Immature natural killer cell (primary cell): ENCODE measurements at regions not wholly inside any gene's neighbourhood (a gene's known extent, or its start where the extent isn't known, plus 50 kb on each side); places are given as distances from the start of the nearest gene placed in this dataset.
"Not testable (repeated sequence)": the region's sequence is repeated elsewhere in the genome, so short reads cannot be mapped to it uniquely, and the experiment has no call there.

Experiments
- DNase-seq, 3 donors: peaks; one replicate each; pipeline ENCODE4 v3.0.0; 2022; ENCODE audit warnings: mixed read lengths in 1 of 3
- H3K27ac Mint-ChIP-seq, 6 donors: one replicate each; pipeline ENCODE4 v1.8.0; 2020; ENCODE audit warnings: mixed read lengths in 6 of 6, mild to moderate bottlenecking in 5 of 6, inconsistent platforms in 4 of 6, moderate library complexity in 3 of 6
- H3K27me3 Mint-ChIP-seq, 3 donors: one replicate each; pipeline ENCODE4 v1.8.0; 2020 to 2021; ENCODE audit warnings: low read depth in 3 of 3, mild to moderate bottlenecking in 3 of 3, mixed read lengths in 3 of 3, moderate library complexity in 3 of 3, inconsistent platforms in 1 of 3
- H3K36me3 Mint-ChIP-seq, 3 donors: one replicate each; pipeline ENCODE4 v1.8.0; 2020; ENCODE audit warnings: mixed read lengths in 3 of 3, inconsistent platforms in 2 of 3, mild to moderate bottlenecking in 2 of 3
- H3K4me1 Mint-ChIP-seq, 2 donors: one replicate each; pipeline ENCODE4 v1.8.0; 2020; ENCODE audit warnings: inconsistent platforms in 2 of 2, mild to moderate bottlenecking in 2 of 2, mixed read lengths in 2 of 2, moderate library complexity in 1 of 2
- H3K4me3 Mint-ChIP-seq, 5 donors: one replicate each; pipeline ENCODE4 v1.8.0; 2020; ENCODE audit warnings: mild to moderate bottlenecking in 5 of 5, mixed read lengths in 5 of 5, inconsistent platforms in 3 of 5, moderate library complexity in 3 of 5
- H3K9me3 Mint-ChIP-seq, 6 donors: one replicate each; pipeline ENCODE4 v1.8.0; 2020; ENCODE audit warnings: mild to moderate bottlenecking in 6 of 6, mixed read lengths in 6 of 6, inconsistent platforms in 4 of 6, moderate library complexity in 3 of 6

DNA sequence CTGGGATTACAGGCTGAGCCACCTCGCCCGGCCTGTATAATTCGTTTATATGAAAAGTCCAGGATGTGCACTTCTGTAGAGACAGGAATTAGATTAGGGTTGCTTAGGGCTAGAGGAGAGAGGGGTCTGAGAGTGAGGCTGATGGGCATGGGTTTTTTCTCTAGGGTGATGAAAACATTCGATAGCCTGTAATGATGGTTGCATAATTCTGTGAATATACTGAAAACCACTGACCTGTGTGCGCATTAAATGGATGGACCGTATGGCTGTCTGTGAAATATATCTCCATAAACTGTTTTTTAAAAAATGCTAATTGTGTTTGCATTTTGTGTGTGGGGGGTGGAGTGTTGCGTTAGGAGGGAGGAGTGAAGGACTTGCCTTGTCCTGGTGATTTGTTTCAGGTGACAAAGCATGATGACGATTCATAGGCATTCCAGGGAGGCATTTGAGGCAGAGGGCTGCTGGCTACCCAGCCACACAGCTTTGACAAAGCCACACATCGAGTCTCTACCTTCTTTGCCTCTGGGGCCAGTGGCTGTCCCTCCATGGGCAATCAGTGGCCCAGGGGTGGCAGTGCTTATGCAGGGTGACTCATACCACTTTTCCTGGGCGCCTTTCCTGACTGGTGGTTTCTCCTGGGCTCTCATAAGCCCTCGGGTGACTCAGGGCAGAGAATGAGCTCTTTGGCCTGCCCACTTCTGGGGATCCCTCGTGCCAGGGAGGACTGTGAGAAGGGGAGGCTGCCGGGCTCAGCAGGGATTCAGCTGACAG, 148.5 kb upstream of the WSCD1 start:
- H3K27me3 Mint-ChIP-seq: peaks cover 0 to 2% (median 0%) of the 10 kb centered on the region in 3 donors
- no peaks in the 10 kb centered on the region for H3K9me3 Mint-ChIP-seq
- H3K4me1 Mint-ChIP-seq: no peaks in the 10 kb centered on the region
- no peak overlapping the region for H3K4me3 Mint-ChIP-seq
- no peak overlapping the region for H3K27ac Mint-ChIP-seq
- no peak for DNase-seq
- H3K36me3 Mint-ChIP-seq: no peaks in the 10 kb centered on the region

DNA sequence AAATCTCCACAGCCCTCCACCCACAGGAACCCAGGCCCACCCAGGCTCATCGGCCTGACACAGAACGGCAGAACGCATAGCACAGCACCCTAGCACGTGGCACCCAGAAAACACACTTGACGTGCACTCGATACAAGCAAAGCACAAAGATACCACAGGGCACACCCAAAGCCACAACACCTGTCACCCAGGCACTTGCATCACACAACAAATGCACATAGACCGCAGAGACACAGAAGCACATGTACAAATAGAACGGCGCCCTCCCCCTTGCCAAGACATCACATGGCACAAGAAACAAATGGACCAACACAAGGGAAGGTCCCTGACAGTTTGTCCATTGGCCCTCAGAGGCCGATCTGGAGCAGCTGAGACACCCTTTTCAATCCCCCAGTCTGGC, 147.7 kb upstream of the WSCD1 start:
- no peaks in the 10 kb centered on the region for H3K9me3 Mint-ChIP-seq
- H3K27ac Mint-ChIP-seq: no peak overlapping the region
- DNase-seq: no peak
- H3K4me3 Mint-ChIP-seq: no peak overlapping the region
- H3K27me3 Mint-ChIP-seq: peaks cover 0 to 2% (median 0%) of the 10 kb centered on the region in 3 donors
- no peaks in the 10 kb centered on the region for H3K4me1 Mint-ChIP-seq
- H3K36me3 Mint-ChIP-seq: no peaks in the 10 kb centered on the region

GRCh38 chr17:5929721-5930120, 140.5 kb upstream of the WSCD1 start:
- Mint-ChIP-seq H3K36me3 (no peaks in the 10 kb centered on the region), H3K27me3 (peaks cover 3 to 10% (median 5%) of the 10 kb centered on the region in 3 donors), H3K27ac (no peak overlapping the region), H3K9me3 (no peaks in the 10 kb centered on the region), H3K4me3 (no peak overlapping the region), H3K4me1 (no peaks in the 10 kb centered on the region)
- DNase-seq: no peak

DNA sequence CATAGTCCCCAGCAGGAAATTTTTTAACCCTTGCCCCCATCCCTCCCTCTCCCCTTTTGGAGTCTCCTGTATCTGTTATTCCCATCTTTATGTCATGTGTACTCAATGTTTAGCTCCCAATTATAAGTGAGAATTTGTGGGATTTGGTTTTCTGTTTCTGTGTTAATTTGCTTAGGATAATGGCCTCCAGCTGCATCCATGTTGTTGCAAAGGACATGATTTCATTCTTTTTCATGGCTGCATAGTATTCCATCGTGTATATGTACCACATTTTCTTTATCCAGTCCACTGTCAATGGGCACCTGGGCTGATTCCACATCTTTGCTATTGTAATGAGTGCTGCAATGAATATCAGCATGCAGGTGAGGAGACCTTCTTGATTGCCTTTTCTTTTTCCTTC, 139.6 kb upstream of the WSCD1 start:
- H3K27me3 Mint-ChIP-seq: peaks cover 3 to 10% (median 5%) of the 10 kb centered on the region in 3 donors
- DNase-seq, H3K9me3 Mint-ChIP-seq, H3K36me3 Mint-ChIP-seq, H3K27ac Mint-ChIP-seq, H3K4me1 Mint-ChIP-seq, H3K4me3 Mint-ChIP-seq: not testable (repeated sequence)

DNA sequence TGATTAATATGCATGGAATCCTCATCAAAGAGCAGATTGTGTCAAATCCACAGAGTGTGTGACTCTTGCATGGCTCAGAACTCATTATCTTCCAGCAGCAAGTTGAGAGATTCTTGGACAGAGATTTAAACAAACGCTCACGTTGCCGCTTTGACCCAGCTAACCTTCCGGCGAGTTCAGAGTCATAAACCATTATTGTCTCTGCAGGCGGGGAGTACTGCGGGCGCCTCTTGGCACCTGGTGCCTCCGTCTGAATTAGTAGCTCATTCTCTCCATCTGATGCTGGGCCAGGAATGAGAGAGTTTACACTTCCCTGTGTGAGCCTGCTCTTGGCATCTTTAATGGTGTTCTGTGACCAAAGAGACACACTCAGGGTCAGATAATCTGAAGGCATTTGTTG, 138.6 kb upstream of the WSCD1 start:
- Mint-ChIP-seq H3K27me3 (peaks cover 3 to 10% (median 5%) of the 10 kb centered on the region in 3 donors), H3K4me1 (no peaks in the 10 kb centered on the region), H3K4me3 (no peak overlapping the region), H3K36me3 (no peaks in the 10 kb centered on the region), H3K27ac (no peak overlapping the region), H3K9me3 (no peaks in the 10 kb centered on the region)
- DNase-seq: no peak

- H3K36me3 Mint-ChIP-seq: no peaks in the 10 kb centered on the region
- H3K27ac Mint-ChIP-seq: no peak overlapping the region
- DNase-seq: no peak
- peaks cover 3 to 15% (median 5%) of the 10 kb centered on the region in 3 donors for H3K27me3 Mint-ChIP-seq
- no peak overlapping the region for H3K4me3 Mint-ChIP-seq
- H3K9me3 Mint-ChIP-seq: no peaks in the 10 kb centered on the region
- H3K4me1 Mint-ChIP-seq: no peaks in the 10 kb centered on the region
These were observed 136.7 kb upstream of the WSCD1 start for GRCh38 chr17:5933430-5933829.

- no peaks in the 10 kb centered on the region for H3K4me1 Mint-ChIP-seq
- peaks cover 0 to 3% (median 0%) of the 10 kb centered on the region in 6 donors for H3K9me3 Mint-ChIP-seq
- no peak overlapping the region for H3K4me3 Mint-ChIP-seq
- H3K27ac Mint-ChIP-seq: no peak overlapping the region
- peaks cover 4 to 31% (median 10%) of the 10 kb centered on the region in 3 donors for H3K27me3 Mint-ChIP-seq
- no peak for DNase-seq
- H3K36me3 Mint-ChIP-seq: no peaks in the 10 kb centered on the region
These were observed 128.9 kb upstream of the WSCD1 start for GRCh38 chr17:5941258-5941657.

GRCh38 chr17:5942687-5943086, 127.5 kb upstream of the WSCD1 start:
- Mint-ChIP-seq H3K36me3 (no peaks in the 10 kb centered on the region), H3K27me3 (peaks cover 4 to 26% (median 13%) of the 10 kb centered on the region in 3 donors), H3K9me3 (peaks cover 0 to 3% (median 0%) of the 10 kb centered on the region in 6 donors), H3K27ac (no peak overlapping the region), H3K4me1 (no peaks in the 10 kb centered on the region), H3K4me3 (no peak overlapping the region)
- no peak for DNase-seq

- Mint-ChIP-seq H3K9me3 (peaks cover 0 to 3% (median 0%) of the 10 kb centered on the region in 6 donors), H3K4me1 (no peaks in the 10 kb centered on the region), H3K4me3 (no peak overlapping the region), H3K27me3 (peaks cover 4 to 26% (median 13%) of the 10 kb centered on the region in 3 donors), H3K27ac (no peak overlapping the region), H3K36me3 (no peaks in the 10 kb centered on the region)
- no peak for DNase-seq
These were observed 126.9 kb upstream of the WSCD1 start for GRCh38 chr17:5943232-5943631.

DNA sequence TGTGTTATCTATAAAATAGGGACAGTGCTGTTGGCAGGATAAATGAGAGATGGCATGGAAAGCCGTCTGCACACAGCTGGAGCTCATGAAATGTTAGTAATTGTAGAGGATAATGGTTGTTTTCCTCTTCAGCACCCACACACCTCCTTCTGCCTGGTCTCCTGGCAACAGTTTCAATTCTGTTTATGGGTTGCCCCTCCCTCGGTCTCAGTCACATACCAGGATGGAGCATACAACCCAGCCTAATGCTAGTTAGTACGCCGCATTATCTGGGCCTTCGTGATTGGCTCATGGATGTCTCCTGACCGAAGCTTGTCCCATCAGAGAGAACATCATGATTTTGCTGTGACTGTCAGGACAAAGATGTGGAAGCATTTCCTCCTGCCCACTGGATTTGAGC, 126.2 kb upstream of the WSCD1 start:
- Mint-ChIP-seq H3K9me3 (peaks cover 0 to 3% (median 0%) of the 10 kb centered on the region in 6 donors), H3K27ac (no peak overlapping the region), H3K4me1 (no peaks in the 10 kb centered on the region), H3K27me3 (peaks cover 4 to 29% (median 13%) of the 10 kb centered on the region in 3 donors), H3K36me3 (no peaks in the 10 kb centered on the region), H3K4me3 (no peak overlapping the region)
- DNase-seq: no peak

DNA sequence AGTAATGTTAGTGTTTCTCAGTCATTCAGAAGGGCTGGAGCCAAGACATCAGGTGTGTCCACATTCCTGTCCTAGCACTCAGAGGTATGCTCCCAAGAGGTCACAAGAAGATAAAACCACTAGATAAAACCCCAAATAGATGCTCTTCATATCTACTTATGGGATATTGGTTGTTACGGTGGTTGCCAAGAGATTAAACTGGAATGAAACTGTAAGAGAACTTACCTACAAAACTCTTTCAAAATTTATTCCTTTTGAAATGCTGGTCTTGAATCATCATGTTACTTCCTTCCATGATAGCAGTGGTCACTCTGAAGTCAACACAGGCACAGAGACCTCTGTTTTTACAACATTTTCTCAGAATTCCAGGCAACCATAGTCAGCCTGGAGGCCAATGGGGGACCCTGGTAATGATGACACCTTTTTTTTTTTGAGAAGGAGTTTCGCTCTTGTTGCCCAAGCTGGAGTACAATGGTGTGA, 122.4 kb upstream of the WSCD1 start:
- peaks cover 0 to 5% (median 0%) of the 10 kb centered on the region in 6 donors for H3K9me3 Mint-ChIP-seq
- H3K27me3 Mint-ChIP-seq: peaks cover 2 to 25% (median 12%) of the 10 kb centered on the region in 3 donors
- no peaks in the 10 kb centered on the region for H3K36me3 Mint-ChIP-seq
- H3K4me3 Mint-ChIP-seq: no peak overlapping the region
- no peak for DNase-seq
- no peaks in the 10 kb centered on the region for H3K4me1 Mint-ChIP-seq
- H3K27ac Mint-ChIP-seq: no peak overlapping the region

DNA sequence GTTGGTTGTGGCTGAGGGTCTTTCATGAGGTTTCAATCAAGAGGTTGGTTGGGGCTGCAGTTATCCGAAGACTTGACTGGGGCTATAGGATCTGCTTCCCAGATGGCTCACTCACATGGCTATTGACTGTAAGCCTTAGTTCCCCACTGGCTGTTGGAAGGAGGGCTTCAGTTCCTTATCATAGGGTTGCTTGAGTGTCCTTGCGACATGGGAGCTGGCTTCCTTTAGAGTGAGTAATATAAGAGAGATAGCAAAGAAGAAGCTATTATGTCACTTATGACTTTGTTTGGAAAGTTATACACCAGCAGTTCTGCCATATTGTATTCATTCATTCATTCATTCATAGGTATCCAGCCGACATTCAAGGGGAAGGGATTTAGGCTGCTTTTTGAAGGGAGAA, 121.4 kb upstream of the WSCD1 start:
- H3K36me3 Mint-ChIP-seq: no peaks in the 10 kb centered on the region
- no peaks in the 10 kb centered on the region for H3K4me1 Mint-ChIP-seq
- H3K27me3 Mint-ChIP-seq: peaks cover 2 to 18% (median 8%) of the 10 kb centered on the region in 3 donors

DNA sequence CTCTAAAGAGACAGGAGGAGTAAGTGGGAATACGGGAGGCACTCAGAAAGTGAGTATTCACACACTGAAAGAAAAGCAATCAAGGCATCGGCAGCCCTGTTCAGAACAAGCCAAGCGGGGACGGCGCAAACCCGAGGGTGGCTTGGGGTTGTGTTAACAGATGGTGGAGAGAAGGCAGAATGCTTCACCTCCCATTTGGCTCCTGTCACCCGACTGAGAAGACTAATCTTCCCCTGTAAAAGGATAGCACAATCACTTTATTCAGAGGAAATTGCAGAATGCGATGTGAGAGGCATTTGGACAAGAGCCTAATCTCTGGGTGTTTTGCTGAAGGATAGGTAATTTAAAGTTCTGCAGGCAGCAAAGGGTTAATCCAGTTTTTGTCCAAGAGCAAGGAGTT, 119.3 kb upstream of the WSCD1 start:
- no peak overlapping the region for H3K27ac Mint-ChIP-seq
- H3K4me3 Mint-ChIP-seq: no peak overlapping the region
- no peaks in the 10 kb centered on the region for H3K4me1 Mint-ChIP-seq
- DNase-seq: no peak
- peaks cover 0 to 6% (median 4%) of the 10 kb centered on the region in 3 donors for H3K27me3 Mint-ChIP-seq
- peaks cover 0 to 4% (median 0%) of the 10 kb centered on the region in 6 donors for H3K9me3 Mint-ChIP-seq
- no peaks in the 10 kb centered on the region for H3K36me3 Mint-ChIP-seq

More for the DNA sequence above, 121.4 kb upstream of the WSCD1 start:
- peaks cover 0 to 5% (median 0%) of the 10 kb centered on the region in 6 donors for H3K9me3 Mint-ChIP-seq
- DNase-seq: no peak
- no peak overlapping the region for H3K4me3 Mint-ChIP-seq
- H3K27ac Mint-ChIP-seq: no peak overlapping the region

GRCh38 chr17:5951912-5952311, 118.3 kb upstream of the WSCD1 start:
- Mint-ChIP-seq H3K9me3 (peaks cover 0 to 4% (median 0%) of the 10 kb centered on the region in 6 donors), H3K36me3 (no peaks in the 10 kb centered on the region), H3K27ac (no peak overlapping the region), H3K4me1 (no peaks in the 10 kb centered on the region), H3K4me3 (no peak overlapping the region), H3K27me3 (peaks cover 0 to 3% (median 2%) of the 10 kb centered on the region in 3 donors)
- DNase-seq: no peak

- DNase-seq: no peak
- Mint-ChIP-seq H3K27me3 (peaks cover 0 to 3% (median 2%) of the 10 kb centered on the region in 3 donors), H3K4me3 (no peak overlapping the region), H3K27ac (no peak overlapping the region), H3K36me3 (no peaks in the 10 kb centered on the region), H3K9me3 (peaks cover 0 to 4% (median 0%) of the 10 kb centered on the region in 6 donors), H3K4me1 (no peaks in the 10 kb centered on the region)
These were observed 117.7 kb upstream of the WSCD1 start for GRCh38 chr17:5952518-5952917.
